Hepatocyte (in vitro differentiated cells): ENCODE measurements at regions not wholly inside any gene's neighbourhood (a gene's known extent, or its start where the extent isn't known, plus 50 kb on each side); places are given as distances from the start of the nearest gene placed in this dataset.

Experiments used
- EZH2 ChIP-seq: fragments of 200-600 bp; sonication (generic); IDR thresholded peaks from 2 replicates; pipeline ENCODE4 v1.6.1; 2016; ENCODE audit warnings: antibody characterized with exemption, mild to moderate bottlenecking, borderline replicate concordance
- EZH2phosphoT487 ChIP-seq: fragments of 200-600 bp; sonication (generic); IDR thresholded peaks from one replicate; pipeline ENCODE4 v1.6.1; 2018; ENCODE audit warnings: antibody characterized with exemption, mild to moderate bottlenecking, low read depth, moderate library complexity; ENCODE audit not compliant: unreplicated experiment, severe bottlenecking
- TF ChIP-seq, protein P1 (sequence below): fragments of 200-600 bp; sonication (generic); IDR thresholded peaks from 2 replicates; pipeline ENCODE4 v1.5.1; 2016; ENCODE audit warnings: antibody characterized with exemption, mild to moderate bottlenecking; ENCODE audit not compliant: poor library complexity

DNA sequence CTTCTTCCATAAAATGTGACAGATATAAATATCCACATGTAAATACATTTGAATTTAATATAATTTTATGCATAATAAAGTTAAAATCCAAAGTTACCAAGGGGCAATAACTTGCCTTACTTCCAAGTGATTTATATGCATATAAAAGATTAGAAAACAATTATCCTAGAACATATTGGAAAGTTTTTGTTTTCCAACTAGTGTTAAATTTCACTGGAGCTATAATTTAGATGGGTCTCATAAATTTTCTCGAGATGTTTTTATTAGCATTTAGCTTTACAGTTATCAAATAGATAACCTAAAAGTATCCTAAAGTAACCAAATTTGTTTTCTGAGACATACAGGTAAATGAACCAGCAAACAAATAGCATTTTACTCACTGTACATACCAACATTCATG is 225.3 kb downstream of the SPRY2 start:
- TF ChIP-seq EZH2: no peak
- TF ChIP-seq, protein P1, sequence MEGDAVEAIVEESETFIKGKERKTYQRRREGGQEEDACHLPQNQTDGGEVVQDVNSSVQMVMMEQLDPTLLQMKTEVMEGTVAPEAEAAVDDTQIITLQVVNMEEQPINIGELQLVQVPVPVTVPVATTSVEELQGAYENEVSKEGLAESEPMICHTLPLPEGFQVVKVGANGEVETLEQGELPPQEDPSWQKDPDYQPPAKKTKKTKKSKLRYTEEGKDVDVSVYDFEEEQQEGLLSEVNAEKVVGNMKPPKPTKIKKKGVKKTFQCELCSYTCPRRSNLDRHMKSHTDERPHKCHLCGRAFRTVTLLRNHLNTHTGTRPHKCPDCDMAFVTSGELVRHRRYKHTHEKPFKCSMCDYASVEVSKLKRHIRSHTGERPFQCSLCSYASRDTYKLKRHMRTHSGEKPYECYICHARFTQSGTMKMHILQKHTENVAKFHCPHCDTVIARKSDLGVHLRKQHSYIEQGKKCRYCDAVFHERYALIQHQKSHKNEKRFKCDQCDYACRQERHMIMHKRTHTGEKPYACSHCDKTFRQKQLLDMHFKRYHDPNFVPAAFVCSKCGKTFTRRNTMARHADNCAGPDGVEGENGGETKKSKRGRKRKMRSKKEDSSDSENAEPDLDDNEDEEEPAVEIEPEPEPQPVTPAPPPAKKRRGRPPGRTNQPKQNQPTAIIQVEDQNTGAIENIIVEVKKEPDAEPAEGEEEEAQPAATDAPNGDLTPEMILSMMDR: no peak
- TF ChIP-seq EZH2phosphoT487: no peak
